WTC11 (cell line): ENCODE measurements at regions not wholly inside any gene's neighbourhood (a gene's known extent, or its start where the extent isn't known, plus 50 kb on each side); places are given as distances from the start of the nearest gene placed in this dataset.

Experiments used
- CBFB ChIP-seq: sonication (generic); formaldehyde crosslinking; IDR thresholded peaks from 2 replicates; pipeline ENCODE4 v1.8.1; 2022; ENCODE audit warnings: mild to moderate bottlenecking, low read depth, missing genetic modification reagents
- CREB1 ChIP-seq: sonication (generic); formaldehyde crosslinking; IDR thresholded peaks from 2 replicates; pipeline ENCODE4 v1.8.0; 2023; ENCODE audit warnings: mild to moderate bottlenecking, missing genetic modification reagents
- ELF4 ChIP-seq: sonication (generic); formaldehyde crosslinking; IDR thresholded peaks from 2 replicates; pipeline ENCODE4 v1.8.1; 2022; ENCODE audit warnings: low read depth, mild to moderate bottlenecking, moderate library complexity, missing genetic modification reagents
- FOXK1 ChIP-seq: sonication (generic); formaldehyde crosslinking; IDR thresholded peaks from 2 replicates; pipeline ENCODE4 v1.8.0; 2022; ENCODE audit warnings: mild to moderate bottlenecking, moderate library complexity, missing genetic modification reagents
- GABPB1 ChIP-seq: sonication (generic); formaldehyde crosslinking; IDR thresholded peaks from 2 replicates; pipeline ENCODE4 v1.8.1; 2023; ENCODE audit warnings: mild to moderate bottlenecking, missing genetic modification reagents
- IRF2 ChIP-seq: sonication (generic); formaldehyde crosslinking; IDR thresholded peaks from 2 replicates; pipeline ENCODE4 v1.8.0; 2022; ENCODE audit warnings: low read depth, missing genetic modification reagents, borderline replicate concordance
- SMAD4 ChIP-seq: sonication (generic); formaldehyde crosslinking; IDR thresholded peaks from 2 replicates; pipeline ENCODE4 v1.8.0; 2022; ENCODE audit warnings: mild to moderate bottlenecking, missing genetic modification reagents
- ZNF263 ChIP-seq: sonication (generic); formaldehyde crosslinking; IDR thresholded peaks from 2 replicates; pipeline ENCODE4 v1.8.1; 2022; ENCODE audit warnings: low read depth, mild to moderate bottlenecking, moderate library complexity, missing genetic modification reagents
- TF ChIP-seq, protein P1 (sequence below): fragments of 200-600 bp; IDR thresholded peaks from 2 replicates; pipeline ENCODE4 v1.8.0; 2022; ENCODE audit warnings: antibody characterized with exemption
- TF ChIP-seq, protein P2 (sequence below): sonication (generic); formaldehyde crosslinking; IDR thresholded peaks from 2 replicates; pipeline ENCODE4 v1.8.1; 2023; ENCODE audit warnings: mild to moderate bottlenecking, moderate library complexity, missing genetic modification reagents
- TF ChIP-seq, protein P3 (sequence below): sonication (generic); formaldehyde crosslinking; IDR thresholded peaks from 2 replicates; pipeline ENCODE4 v1.8.0; 2022; ENCODE audit warnings: mild to moderate bottlenecking, missing genetic modification reagents
- TF ChIP-seq, protein P4 (sequence below): sonication (generic); formaldehyde crosslinking; IDR thresholded peaks from 2 replicates; pipeline ENCODE4 v1.8.0; 2022; ENCODE audit warnings: mild to moderate bottlenecking, missing genetic modification reagents
- TF ChIP-seq, protein P5 (sequence below): sonication (generic); formaldehyde crosslinking; IDR thresholded peaks from 2 replicates; pipeline ENCODE4 v1.8.1; 2022; ENCODE audit warnings: missing genetic modification reagents, borderline replicate concordance
- TF ChIP-seq, protein P6 (sequence below): fragments of 250-450 bp; sonication (Bioruptor Pico); IDR thresholded peaks from 2 replicates; pipeline ENCODE4 v1.8.0; 2021; ENCODE audit warnings: mild to moderate bottlenecking

DNA sequence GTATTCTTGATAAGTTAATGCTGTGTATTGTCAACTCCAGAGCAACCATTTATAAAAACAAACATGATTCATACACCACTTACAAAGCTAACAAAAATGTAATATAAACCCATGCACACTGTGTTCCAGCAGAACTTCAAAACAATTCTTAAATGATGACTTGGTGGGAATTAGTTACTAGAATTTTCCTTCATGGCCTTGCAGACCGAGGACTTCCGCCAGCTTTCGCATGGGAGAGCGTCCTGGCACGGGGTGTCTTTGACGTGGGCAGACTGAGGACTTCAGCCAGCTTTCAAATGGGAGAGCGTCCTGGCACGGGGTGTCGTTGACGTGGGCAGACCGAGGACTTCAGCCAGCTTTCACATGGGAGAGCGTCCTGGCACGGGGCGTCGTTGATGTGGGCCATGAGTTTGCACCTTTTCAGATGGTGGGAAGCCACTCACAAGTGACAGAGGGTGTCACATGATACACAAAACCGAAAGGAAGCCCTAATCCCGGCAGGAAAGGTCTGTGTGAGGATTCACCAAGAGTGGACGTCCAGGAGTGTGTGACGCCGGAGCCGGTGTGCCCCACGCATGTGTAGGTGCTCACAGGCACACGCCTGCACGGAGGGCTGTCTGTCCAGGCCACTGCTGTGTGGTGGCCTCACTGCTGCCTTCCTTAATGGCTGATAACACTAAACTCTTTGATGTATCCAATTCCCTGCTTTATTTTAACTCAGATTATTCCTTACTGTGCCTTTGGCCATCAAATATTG is 211.3 kb upstream of the IRX4 start:
- TF ChIP-seq, protein P1, sequence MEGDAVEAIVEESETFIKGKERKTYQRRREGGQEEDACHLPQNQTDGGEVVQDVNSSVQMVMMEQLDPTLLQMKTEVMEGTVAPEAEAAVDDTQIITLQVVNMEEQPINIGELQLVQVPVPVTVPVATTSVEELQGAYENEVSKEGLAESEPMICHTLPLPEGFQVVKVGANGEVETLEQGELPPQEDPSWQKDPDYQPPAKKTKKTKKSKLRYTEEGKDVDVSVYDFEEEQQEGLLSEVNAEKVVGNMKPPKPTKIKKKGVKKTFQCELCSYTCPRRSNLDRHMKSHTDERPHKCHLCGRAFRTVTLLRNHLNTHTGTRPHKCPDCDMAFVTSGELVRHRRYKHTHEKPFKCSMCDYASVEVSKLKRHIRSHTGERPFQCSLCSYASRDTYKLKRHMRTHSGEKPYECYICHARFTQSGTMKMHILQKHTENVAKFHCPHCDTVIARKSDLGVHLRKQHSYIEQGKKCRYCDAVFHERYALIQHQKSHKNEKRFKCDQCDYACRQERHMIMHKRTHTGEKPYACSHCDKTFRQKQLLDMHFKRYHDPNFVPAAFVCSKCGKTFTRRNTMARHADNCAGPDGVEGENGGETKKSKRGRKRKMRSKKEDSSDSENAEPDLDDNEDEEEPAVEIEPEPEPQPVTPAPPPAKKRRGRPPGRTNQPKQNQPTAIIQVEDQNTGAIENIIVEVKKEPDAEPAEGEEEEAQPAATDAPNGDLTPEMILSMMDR = no peak
- TF ChIP-seq, protein P2, sequence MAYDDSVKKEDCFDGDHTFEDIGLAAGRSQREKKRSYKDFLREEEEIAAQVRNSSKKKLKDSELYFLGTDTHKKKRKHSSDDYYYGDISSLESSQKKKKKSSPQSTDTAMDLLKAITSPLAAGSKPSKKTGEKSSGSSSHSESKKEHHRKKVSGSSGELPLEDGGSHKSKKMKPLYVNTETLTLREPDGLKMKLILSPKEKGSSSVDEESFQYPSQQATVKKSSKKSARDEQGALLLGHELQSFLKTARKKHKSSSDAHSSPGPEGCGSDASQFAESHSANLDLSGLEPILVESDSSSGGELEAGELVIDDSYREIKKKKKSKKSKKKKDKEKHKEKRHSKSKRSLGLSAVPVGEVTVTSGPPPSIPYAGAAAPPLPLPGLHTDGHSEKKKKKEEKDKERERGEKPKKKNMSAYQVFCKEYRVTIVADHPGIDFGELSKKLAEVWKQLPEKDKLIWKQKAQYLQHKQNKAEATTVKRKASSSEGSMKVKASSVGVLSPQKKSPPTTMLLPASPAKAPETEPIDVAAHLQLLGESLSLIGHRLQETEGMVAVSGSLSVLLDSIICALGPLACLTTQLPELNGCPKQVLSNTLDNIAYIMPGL (CRISPR knock-in tag) = no peak
- TF ChIP-seq ZNF263 (CRISPR knock-in tag) (no peak), IRF2 (CRISPR knock-in tag) (no peak), CBFB (CRISPR knock-in tag) (no peak), FOXK1 (no peak), GABPB1 (CRISPR knock-in tag) (no peak), SMAD4 (CRISPR knock-in tag) (no peak), CREB1 (CRISPR knock-in tag) (no peak), ELF4 (CRISPR knock-in tag) (no peak)
- TF ChIP-seq, protein P3, sequence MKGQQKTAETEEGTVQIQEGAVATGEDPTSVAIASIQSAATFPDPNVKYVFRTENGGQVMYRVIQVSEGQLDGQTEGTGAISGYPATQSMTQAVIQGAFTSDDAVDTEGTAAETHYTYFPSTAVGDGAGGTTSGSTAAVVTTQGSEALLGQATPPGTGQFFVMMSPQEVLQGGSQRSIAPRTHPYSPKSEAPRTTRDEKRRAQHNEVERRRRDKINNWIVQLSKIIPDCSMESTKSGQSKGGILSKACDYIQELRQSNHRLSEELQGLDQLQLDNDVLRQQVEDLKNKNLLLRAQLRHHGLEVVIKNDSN (CRISPR knock-in tag) = no peak
- TF ChIP-seq, protein P4, sequence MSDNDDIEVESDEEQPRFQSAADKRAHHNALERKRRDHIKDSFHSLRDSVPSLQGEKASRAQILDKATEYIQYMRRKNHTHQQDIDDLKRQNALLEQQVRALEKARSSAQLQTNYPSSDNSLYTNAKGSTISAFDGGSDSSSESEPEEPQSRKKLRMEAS (CRISPR knock-in tag) = no peak
- TF ChIP-seq, protein P5, sequence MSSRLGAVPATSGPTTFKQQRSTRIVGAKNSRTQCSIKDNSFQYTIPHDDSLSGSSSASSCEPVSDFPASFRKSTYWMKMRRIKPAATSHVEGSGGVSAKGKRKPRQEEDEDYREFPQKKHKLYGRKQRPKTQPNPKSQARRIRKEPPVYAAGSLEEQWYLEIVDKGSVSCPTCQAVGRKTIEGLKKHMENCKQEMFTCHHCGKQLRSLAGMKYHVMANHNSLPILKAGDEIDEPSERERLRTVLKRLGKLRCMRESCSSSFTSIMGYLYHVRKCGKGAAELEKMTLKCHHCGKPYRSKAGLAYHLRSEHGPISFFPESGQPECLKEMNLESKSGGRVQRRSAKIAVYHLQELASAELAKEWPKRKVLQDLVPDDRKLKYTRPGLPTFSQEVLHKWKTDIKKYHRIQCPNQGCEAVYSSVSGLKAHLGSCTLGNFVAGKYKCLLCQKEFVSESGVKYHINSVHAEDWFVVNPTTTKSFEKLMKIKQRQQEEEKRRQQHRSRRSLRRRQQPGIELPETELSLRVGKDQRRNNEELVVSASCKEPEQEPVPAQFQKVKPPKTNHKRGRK (CRISPR knock-in tag) = no peak
- TF ChIP-seq, protein P6, sequence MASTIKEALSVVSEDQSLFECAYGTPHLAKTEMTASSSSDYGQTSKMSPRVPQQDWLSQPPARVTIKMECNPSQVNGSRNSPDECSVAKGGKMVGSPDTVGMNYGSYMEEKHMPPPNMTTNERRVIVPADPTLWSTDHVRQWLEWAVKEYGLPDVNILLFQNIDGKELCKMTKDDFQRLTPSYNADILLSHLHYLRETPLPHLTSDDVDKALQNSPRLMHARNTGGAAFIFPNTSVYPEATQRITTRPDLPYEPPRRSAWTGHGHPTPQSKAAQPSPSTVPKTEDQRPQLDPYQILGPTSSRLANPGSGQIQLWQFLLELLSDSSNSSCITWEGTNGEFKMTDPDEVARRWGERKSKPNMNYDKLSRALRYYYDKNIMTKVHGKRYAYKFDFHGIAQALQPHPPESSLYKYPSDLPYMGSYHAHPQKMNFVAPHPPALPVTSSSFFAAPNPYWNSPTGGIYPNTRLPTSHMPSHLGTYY (CRISPR knock-in tag) = no peak
